Ovary (tissue), 7 donors: ENCODE measurements at regions not wholly inside any gene's neighbourhood (a gene's known extent, or its start where the extent isn't known, plus 50 kb on each side); places are given as distances from the start of the nearest gene placed in this dataset.
"Not testable (repeated sequence)": the region's sequence is repeated elsewhere in the genome, so short reads cannot be mapped to it uniquely, and the experiment has no call there.

Experiments
- DNase-seq, 5 donors: peaks; one replicate each; pipeline ENCODE4 v3.0.0-alpha.2; 2019 to 2020
- H3K27ac ChIP-seq, 2 donors: fragments of 200-600 bp; one replicate each; pipeline versions ENCODE4 v1.5.1 to v1.8.0; 2019 to 2022
- H3K27me3 ChIP-seq: fragments of 200-600 bp; one replicate; pipeline ENCODE4 v1.8.0; 2022
- H3K36me3 ChIP-seq: fragments of 200-600 bp; sonication (generic); one replicate; pipeline ENCODE4 v1.5.1; 2019
- H3K4me1 ChIP-seq: one replicate; pipeline ENCODE4 v1.8.1; 2013; ENCODE audit warnings: mild to moderate bottlenecking, moderate library complexity; ENCODE audit not compliant: insufficient read depth
- H3K4me3 ChIP-seq: fragments of 200-600 bp; sonication (generic); one replicate; pipeline ENCODE4 v1.5.1; 2017
- H3K9me3 ChIP-seq, 2 donors: fragments of 200-600 bp in 1 of 2; sonication (generic) in 1 of 2; one replicate each; pipeline versions ENCODE4 v1.5.1 to v1.8.1; 2013 to 2019; ENCODE audit warnings: mild to moderate bottlenecking in 1 of 2, moderate library complexity in 1 of 2
- EP300 ChIP-seq: sonication (generic); formaldehyde crosslinking; IDR thresholded peaks from one replicate; pipeline ENCODE4 v1.6.1; 2017; ENCODE audit warnings: antibody characterized with exemption
- POLR2A ChIP-seq: fragments of 450-650 bp; IDR thresholded peaks from one replicate; pipeline ENCODE4 v1.6.1; 2017; ENCODE audit warnings: antibody characterized with exemption, mild to moderate bottlenecking, moderate library complexity
- WGBS, 3 donors: extraction: QIAGEN DNeasy Blood & Tissue Kit in 1 of 3; methylation state at CpG; one replicate each; pipeline versions ENCODE4 v1.1.5 to v1.1.7; 2013 to 2017; 5-methylcytosine and 5-hydroxymethylcytosine counted together
- intact Hi-C, 4 donors: fragments of 100-400 bp; cut with DNase I; formaldehyde crosslinking; loops; one replicate each; pipeline versions ENCODE4 v1.11.0 to v1.15.1; 2022 to 2023
- TF ChIP-seq, protein P1 (sequence below), 3 donors: fragments of 450-650 bp in 2 of 3; fragments of 200-600 bp in 1 of 3; IDR thresholded peaks; one replicate each; pipeline versions ENCODE4 v1.5.1 to v1.8.0; 2016 to 2022; ENCODE audit warnings: antibody characterized with exemption in 3 of 3, mild to moderate bottlenecking in 1 of 3
- donor health status: DM: no; HTN: no; CAD: no; lungs with moderate emphysema.
- donor health status: DM: no; HTN: no; CAD: no.
- donor health status: Bipolar disorder and iron deficiency.
- donor health status: DM: no; HTN: no; CAD: no.
- donor health status: DM: yes; HTN: yes; CAD: no.

DNA sequence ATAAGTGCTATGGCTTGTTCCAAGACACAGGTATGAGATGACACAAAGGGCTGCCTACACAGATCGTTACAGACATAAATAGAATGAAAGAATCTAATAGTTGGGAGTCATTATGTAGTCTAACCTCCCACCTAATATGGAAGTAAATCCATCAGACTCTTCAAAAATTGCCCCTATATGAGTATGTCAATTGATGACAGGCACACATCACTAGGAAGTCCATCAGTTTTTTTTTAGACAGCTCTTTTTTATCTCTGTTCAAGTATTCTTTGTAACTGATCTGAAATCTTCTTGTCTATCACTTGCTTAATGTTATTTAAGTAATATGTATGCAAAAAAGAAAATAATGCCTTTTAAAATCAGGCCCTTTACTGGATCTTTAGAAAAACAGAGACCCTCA, 191.6 kb downstream of the UBE2NL start:
- TF ChIP-seq, protein P1, sequence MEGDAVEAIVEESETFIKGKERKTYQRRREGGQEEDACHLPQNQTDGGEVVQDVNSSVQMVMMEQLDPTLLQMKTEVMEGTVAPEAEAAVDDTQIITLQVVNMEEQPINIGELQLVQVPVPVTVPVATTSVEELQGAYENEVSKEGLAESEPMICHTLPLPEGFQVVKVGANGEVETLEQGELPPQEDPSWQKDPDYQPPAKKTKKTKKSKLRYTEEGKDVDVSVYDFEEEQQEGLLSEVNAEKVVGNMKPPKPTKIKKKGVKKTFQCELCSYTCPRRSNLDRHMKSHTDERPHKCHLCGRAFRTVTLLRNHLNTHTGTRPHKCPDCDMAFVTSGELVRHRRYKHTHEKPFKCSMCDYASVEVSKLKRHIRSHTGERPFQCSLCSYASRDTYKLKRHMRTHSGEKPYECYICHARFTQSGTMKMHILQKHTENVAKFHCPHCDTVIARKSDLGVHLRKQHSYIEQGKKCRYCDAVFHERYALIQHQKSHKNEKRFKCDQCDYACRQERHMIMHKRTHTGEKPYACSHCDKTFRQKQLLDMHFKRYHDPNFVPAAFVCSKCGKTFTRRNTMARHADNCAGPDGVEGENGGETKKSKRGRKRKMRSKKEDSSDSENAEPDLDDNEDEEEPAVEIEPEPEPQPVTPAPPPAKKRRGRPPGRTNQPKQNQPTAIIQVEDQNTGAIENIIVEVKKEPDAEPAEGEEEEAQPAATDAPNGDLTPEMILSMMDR (IDR thresholded peaks at IDR 0.05), result no peak
- TF ChIP-seq POLR2A (no peak), EP300 (no peak)
- Histone ChIP-seq H3K4me1 (no peaks in the 10 kb centered on the region), H3K9me3 (no peaks in the 10 kb centered on the region), H3K4me3 (no peak overlapping the region), H3K27ac (no peak overlapping the region), H3K27me3 (no peaks in the 10 kb centered on the region), H3K36me3 (no peaks in the 10 kb centered on the region)
- intact Hi-C loops, result no loop called here
- 43 to 56% (median 52%) methylated on average over 1 of the region's 1 CpG for WGBS, 3 donors
- DNase-seq, result no peak

DNA sequence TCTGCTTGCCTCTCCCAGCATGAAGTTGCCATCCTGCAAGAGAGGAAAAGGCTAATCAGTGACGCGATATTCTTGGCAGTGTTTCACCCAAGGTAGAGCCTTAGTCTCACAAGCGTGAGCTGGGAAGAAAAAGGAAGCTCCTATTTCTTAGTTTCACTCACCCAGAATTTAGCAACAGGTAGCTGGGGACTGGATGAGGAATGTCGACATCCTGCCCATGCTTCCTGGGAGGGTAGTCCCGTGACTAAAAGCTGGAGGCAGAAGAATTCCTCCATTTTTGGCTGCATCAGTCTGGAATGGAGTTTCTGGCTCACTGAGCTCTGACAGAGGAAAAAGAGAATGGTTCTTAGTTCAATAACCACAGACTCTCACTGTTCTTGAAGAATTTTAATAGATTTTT, 198.4 kb downstream of the UBE2NL start:
- DNase-seq, intact Hi-C loops: not testable (repeated sequence)
- 75 to 84% (median 84%) methylated on average over 3 to 5 of the region's 5 CpGs for WGBS, 3 donors

DNA sequence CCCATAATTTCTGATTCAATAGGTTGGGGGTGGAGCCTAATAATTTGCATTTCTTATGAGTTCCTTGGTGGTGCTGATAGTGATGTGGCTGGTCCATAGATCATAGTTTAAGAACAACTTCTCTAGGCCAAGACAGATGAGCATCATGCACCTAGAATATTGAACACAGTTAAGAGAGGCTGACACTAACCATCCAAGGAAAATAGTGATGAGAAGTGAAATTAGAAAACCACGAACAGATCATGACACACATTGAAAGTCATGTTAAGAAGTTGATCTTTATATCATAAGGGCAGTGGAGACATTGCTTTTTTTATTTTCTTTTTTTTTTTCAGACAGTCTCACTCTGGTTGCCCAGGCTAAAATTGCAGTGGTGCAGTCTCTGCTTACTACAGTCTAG, 205.8 kb downstream of the UBE2NL start:
- H3K4me3 ChIP-seq, H3K36me3 ChIP-seq, H3K4me1 ChIP-seq, DNase-seq, H3K27me3 ChIP-seq, intact Hi-C loops, H3K27ac ChIP-seq, H3K9me3 ChIP-seq: not testable (repeated sequence)
- WGBS, 3 donors, result no CpG with 5 or more reads among the region's 1 CpG

More for the DNA sequence above, 198.4 kb downstream of the UBE2NL start:
- H3K4me3 ChIP-seq, H3K36me3 ChIP-seq, H3K27ac ChIP-seq, H3K4me1 ChIP-seq, H3K9me3 ChIP-seq, H3K27me3 ChIP-seq: not testable (repeated sequence)

DNA sequence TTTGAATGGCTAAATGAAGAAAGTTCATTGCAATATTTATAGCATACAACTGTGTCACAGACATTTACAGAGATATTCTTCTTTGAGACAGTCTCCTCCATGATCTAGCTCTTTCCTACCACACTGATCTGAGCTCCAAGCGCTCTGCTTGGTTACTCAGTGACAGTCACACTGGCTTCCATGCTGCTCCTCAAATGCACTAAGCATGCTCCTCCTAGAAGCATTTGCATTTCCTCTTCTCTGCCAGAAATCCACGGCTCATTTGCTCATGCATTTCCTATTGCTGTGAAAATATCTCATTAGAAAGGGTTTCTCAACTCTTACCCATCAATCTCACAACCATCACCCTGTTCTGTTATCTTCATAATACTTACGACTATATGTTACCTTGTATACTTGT, 208.2 kb downstream of the UBE2NL start:
- H3K27ac ChIP-seq, intact Hi-C loops, H3K4me1 ChIP-seq, H3K36me3 ChIP-seq, DNase-seq, H3K4me3 ChIP-seq, H3K27me3 ChIP-seq, H3K9me3 ChIP-seq: not testable (repeated sequence)
- WGBS, 3 donors, result no CpG with 5 or more reads among the region's 3 CpGs

DNA sequence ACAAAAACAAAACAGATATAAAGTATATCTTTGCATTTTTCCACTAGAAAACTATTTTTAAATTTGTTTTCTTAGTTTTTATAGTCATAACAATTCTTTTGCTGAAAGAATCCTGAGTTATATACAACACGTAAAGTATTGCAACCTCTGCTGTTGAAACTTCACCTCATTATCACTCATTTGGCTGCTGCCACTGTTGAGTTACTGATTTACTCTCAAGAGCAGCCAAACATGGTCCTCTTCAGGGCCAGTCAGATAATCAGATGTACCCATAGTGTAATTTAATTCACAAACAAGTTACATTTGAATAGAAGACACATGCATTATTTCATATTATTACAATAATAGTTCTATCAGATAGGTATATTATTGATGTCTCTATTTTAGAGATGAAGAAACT, 235.6 kb downstream of the UBE2NL start:
- H3K9me3 ChIP-seq, H3K36me3 ChIP-seq, H3K27me3 ChIP-seq, DNase-seq, H3K4me1 ChIP-seq, intact Hi-C loops, H3K27ac ChIP-seq, H3K4me3 ChIP-seq: not testable (repeated sequence)
- 25 to 40% methylated on average over 1 of the region's 1 CpG; no CpG with 5 or more reads in 1 of the 3 donors for WGBS, 3 donors

DNA sequence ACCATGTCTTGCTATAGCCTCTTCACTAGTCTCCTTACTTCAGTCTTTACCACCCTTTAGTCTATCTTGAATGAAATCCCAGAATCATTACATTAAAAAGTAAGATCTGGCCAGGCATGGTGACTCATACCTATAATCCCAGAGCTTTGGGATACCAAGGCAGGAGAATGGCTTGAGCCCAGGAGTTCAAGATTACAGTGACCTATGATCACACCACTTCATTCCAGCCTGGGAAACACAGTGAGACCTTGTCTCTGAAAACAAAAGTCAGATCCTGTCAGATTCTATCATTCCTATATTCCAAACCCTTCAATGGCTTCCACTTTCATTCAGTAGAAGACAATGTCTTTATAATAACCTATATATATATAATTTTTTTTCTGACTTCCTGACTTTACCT, 237.7 kb downstream of the UBE2NL start:
- intact Hi-C loops, H3K27me3 ChIP-seq, H3K4me3 ChIP-seq, H3K9me3 ChIP-seq, DNase-seq, H3K27ac ChIP-seq, H3K36me3 ChIP-seq, H3K4me1 ChIP-seq: not testable (repeated sequence)

DNA sequence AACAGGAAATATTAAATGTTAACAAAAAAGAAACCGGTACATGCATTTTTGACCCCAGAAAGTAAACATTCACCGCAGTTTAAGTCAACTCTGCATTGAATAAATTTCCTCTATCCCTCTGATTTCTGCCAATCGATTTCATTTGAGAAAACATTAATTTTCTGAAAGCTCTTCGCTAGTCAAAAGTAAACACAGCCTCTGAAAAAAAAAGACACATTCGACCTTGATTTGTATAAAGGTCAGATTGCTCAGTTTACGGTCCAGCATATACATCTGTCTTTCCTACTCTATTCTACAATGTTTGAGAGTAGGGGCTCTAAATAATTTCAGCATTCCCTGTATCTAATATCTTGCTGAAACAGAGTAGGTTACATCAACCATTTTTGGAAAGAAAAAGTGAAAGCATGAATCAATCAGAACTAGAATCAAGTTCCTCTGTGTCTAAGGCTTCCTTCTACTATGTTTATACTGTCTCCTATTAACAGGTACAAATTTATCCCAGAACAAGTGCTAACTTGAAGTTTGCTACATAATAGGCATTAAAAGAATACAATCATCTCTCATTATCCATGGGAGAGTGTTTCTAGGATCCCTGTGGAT, 243.8 kb downstream of the UBE2NL start:
- H3K27me3 ChIP-seq, intact Hi-C loops, DNase-seq, H3K9me3 ChIP-seq, H3K36me3 ChIP-seq, H3K4me3 ChIP-seq, H3K27ac ChIP-seq, H3K4me1 ChIP-seq: not testable (repeated sequence)
- WGBS, 3 donors, result 27 to 51% (median 40%) methylated on average over 5 to 6 of the region's 6 CpGs

DNA sequence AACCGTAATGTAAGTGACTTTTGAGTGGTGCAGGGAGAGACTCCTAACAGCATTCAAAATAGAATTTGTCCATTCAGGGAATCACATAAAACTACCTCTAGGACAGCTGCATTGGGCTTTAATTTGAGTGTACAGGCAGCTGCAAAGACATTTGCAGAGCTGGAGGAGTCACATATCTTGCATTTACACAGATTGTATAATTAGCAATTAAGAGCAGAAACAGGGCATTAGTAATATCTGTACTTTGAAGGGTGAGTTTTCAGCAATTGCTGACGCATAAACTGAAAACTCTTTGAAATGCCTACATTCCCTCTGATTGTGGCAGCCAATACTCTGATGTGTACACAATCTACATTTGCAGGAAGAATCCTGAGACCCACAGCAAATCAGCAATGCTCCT, 245.6 kb downstream of the UBE2NL start:
- DNase-seq, H3K4me1 ChIP-seq, H3K27me3 ChIP-seq, H3K9me3 ChIP-seq, intact Hi-C loops, H3K36me3 ChIP-seq, H3K27ac ChIP-seq, H3K4me3 ChIP-seq: not testable (repeated sequence)
- 33% methylated on average over 1 of the region's 2 CpGs; no CpG with 5 or more reads in 2 of the 3 donors for WGBS, 3 donors

DNA sequence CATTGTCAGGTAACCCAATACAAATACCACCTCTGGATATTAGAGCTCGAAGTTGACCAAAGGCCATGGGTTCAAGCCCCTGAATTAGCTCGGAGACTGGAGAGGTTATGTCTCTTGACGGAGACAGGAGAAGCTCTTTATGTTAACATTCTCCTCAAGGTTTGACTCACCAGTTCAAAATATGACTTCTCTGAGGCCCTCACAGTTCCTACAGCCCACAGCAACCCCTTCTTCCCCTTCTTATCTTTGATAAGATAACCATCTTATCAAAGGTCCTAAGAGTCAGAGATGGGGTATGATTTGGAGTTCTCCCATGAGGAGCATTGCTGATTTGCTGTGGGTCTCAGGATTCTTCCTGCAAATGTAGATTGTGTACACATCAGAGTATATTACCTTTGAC, 246.6 kb downstream of the UBE2NL start:
- H3K36me3 ChIP-seq, H3K27me3 ChIP-seq, H3K4me1 ChIP-seq, H3K27ac ChIP-seq, intact Hi-C loops, H3K4me3 ChIP-seq, H3K9me3 ChIP-seq, DNase-seq: not testable (repeated sequence)
- no CpG with 5 or more reads among the region's 3 CpGs for WGBS, 3 donors

DNA sequence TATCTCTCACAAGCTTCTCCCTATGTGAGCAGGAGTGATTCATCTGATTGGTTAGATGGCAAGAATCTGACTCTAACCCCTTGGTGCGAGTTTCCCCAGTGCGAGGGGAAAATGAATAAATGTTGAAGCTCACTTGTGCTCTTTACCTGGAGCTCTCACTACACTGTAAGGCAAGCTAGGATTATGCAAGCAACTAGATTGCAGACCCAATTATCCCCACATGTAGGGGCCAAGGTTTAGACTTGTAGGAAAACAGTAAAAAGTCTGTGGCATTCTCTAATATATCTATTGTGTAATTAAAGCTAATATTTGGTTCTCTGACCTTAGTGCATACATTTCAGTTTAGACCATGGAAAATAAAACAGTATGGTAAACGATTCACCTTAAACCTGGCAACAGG, 247.2 kb downstream of the UBE2NL start:
- H3K4me1 ChIP-seq, DNase-seq, H3K36me3 ChIP-seq, H3K4me3 ChIP-seq, H3K9me3 ChIP-seq, H3K27me3 ChIP-seq, intact Hi-C loops, H3K27ac ChIP-seq: not testable (repeated sequence)
- 70 to 83% (median 82%) methylated on average over 2 to 3 of the region's 3 CpGs for WGBS, 3 donors

DNA sequence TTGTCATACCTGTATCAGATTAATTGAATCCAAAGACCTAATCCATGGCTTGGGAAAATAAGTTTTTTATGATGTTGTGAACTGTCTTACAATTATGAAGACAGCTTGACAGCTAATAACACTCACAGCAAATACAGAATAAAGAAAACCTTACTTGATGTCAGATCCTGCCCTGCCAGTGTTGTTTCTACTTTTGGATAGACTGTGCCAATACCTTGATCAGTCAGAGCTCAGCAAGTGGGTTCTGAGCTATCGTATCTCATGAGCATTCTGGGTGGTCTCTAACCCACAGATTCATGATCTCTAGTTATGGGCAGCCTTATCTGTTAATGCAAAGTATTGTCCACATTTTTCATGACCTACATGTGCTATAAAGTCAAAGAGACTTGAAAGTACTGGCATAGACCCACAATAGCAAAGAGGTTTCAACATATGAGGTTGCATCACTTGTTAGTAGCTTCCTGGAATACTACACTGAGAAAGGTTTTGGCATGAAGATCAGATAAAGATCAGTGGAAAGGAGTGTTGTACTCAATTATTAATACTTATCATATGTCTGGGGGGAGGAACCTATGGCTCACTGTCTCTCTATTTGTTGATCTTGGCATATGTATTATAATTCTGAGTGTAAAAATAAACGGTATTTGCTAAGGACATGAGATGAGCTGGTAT, 250.7 kb downstream of the UBE2NL start:
- 24 to 67% (median 43%) methylated on average over 1 of the region's 2 CpGs for WGBS, 3 donors
- H3K27me3 ChIP-seq, H3K36me3 ChIP-seq, H3K27ac ChIP-seq, H3K9me3 ChIP-seq, H3K4me3 ChIP-seq, intact Hi-C loops, H3K4me1 ChIP-seq, DNase-seq: not testable (repeated sequence)
